Bronchial epithelial cell (primary cell): ENCODE measurements at regions not wholly inside any gene's neighbourhood (a gene's known extent, or its start where the extent isn't known, plus 50 kb on each side); places are given as distances from the start of the nearest gene placed in this dataset.

ENCODE experiments used
- DNase-seq: peaks from one replicate; pipeline ENCODE4 v3.0.0-alpha.2; 2010; ENCODE audit warnings: low read depth
- FAIRE-seq: peaks from 2 replicates; lab custom pipeline; 2011; peaks lifted over from hg19 to GRCh38; lab: Jason Lieb, UNC
- H3K27me3 ChIP-seq: 2 replicates; pipeline ENCODE4 v1.5.1; 2011; ENCODE audit warnings: low read length; ENCODE audit not compliant: control insufficient read depth, insufficient read depth
- H3K36me3 ChIP-seq: 2 replicates; pipeline ENCODE4 v1.5.1; 2011; ENCODE audit warnings: low read length; ENCODE audit not compliant: control insufficient read depth, insufficient read depth
- H3K4me3 ChIP-seq: 2 replicates; pipeline ENCODE4 v1.5.1; 2011; ENCODE audit warnings: mild to moderate bottlenecking, low read depth, low read length, control low read depth
- CTCF ChIP-seq: IDR thresholded peaks from 2 replicates; pipeline ENCODE4 v1.5.1; 2011; ENCODE audit warnings: mild to moderate bottlenecking, moderate library complexity, low read length, control low read depth, inconsistent platforms; ENCODE audit not compliant: insufficient read depth, severe bottlenecking

- FAIRE-seq, result no peak
- TF ChIP-seq CTCF, result no peak
- no peak overlapping the region for H3K4me3 ChIP-seq
- DNase-seq, result no peak
- H3K27me3 ChIP-seq, result no peaks in the 10 kb centered on the region
- no peaks in the 10 kb centered on the region for H3K36me3 ChIP-seq
These were observed 315.8 kb downstream of the CTTN start for GRCh38 chr11:70713988-70714665.

- FAIRE-seq (no peak), DNase-seq (no peak)
- no peak for TF ChIP-seq CTCF
- no peaks in the 10 kb centered on the region for H3K27me3 ChIP-seq
- no peak overlapping the region for H3K4me3 ChIP-seq
- no peaks in the 10 kb centered on the region for H3K36me3 ChIP-seq
These were observed 317.0 kb downstream of the CTTN start for GRCh38 chr11:70715166-70715951.

- no peak for FAIRE-seq
- TF ChIP-seq CTCF, result no peak
- DNase-seq, result no peak
- Histone ChIP-seq H3K27me3 (no peaks in the 10 kb centered on the region), H3K4me3 (no peak overlapping the region), H3K36me3 (no peaks in the 10 kb centered on the region)
These were observed 317.9 kb downstream of the CTTN start for GRCh38 chr11:70716216-70716615.

- Histone ChIP-seq H3K27me3 (no peaks in the 10 kb centered on the region), H3K4me3 (no peak overlapping the region), H3K36me3 (no peaks in the 10 kb centered on the region)
- no peak for TF ChIP-seq CTCF
- FAIRE-seq, result no peak
- no peak for DNase-seq
These were observed 318.9 kb downstream of the CTTN start for GRCh38 chr11:70716986-70717775.

DNA sequence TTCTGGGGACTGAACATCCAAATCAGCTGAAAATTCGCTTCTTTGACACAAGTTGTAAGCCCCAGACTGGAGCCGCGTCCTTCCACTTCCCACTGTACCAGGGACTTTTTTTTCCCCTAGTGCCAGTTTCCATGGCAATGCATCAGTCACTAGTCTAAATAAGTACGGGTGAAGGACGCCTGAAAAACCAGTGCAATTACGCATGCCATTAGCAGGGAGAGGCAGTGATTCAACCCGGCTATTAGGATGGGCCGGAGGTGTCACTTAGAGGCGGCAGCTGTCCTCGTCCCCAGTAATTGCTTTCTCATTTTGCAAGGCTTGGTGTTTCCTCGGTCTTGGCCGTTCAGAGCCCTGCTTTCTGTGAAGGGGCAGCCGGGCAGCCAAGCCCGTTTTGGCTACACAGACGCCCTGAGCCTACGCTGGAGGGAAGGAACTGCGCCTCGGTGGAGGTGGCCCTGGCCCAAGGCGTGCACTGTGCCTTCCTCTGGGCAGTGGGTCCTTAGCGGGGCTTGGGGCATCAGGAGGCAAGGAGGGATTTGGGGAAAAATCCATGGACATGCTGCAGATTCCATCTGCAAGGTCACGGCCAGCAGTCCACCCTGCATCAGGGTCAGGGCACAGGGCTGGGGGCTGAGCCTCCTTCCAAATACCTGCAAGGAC, 319.7 kb downstream of the CTTN start:
- no peak overlapping the region for H3K4me3 ChIP-seq
- DNase-seq (no peak), FAIRE-seq (no peak)
- H3K27me3 ChIP-seq, result no peaks in the 10 kb centered on the region
- no peaks in the 10 kb centered on the region for H3K36me3 ChIP-seq
- TF ChIP-seq CTCF, result no peak
